Activated CD8-positive, alpha-beta memory T cell treated with anti-CD3 and anti-CD28 coated beads, Interleukin-2, amount 50 U/mL, for 1 hour (primary cell): ENCODE measurements at regions not wholly inside any gene's neighbourhood (a gene's known extent, or its start where the extent isn't known, plus 50 kb on each side); places are given as distances from the start of the nearest gene placed in this dataset.
"Not testable (repeated sequence)": the region's sequence is repeated elsewhere in the genome, so short reads cannot be mapped to it uniquely, and the experiment has no call there.

ENCODE experiments used
- DNase-seq: peaks from one replicate; pipeline ENCODE4 v3.0.0-alpha.2; 2020; ENCODE audit errors: extremely low read depth

DNA sequence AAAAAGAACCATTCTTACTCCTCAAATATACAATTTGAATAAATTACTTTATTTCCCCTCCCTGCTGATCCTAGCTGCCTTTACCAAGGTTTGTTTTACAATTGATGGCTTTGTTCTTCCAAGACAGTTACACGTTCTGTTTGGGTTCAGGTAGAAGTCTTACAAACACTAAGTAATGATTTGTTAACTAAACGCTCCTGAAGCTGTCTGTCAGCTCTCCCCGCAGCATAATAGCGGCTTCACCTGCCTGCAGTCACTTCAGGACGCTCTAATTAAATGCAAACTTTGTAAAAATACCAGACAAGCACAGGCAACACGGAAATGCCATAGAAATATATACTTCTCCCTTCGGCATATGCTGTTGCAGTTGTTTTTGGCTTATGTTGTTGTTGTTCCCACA lies 176.4 kb upstream of the MDFIC2 start:
- no peak for DNase-seq

DNA sequence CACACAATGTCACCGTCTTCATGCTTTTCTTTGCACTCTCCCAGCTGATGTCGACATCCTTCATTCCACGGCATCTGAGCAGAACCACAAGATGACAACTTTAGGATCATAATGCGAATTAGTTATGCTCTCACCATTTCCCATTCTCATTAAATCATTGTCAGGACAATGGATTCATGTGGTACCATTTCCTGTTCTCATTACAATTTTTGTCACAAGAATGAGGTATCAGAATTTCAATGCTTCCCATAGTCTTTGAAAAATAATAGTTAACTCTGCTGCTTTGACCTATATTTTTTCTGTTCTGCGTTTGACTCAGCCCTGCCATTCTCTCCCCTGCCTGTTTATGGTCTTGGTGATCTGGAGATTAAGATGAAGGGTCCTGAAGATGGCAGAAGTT lies 175.7 kb upstream of the MDFIC2 start:
- no peak for DNase-seq

DNA sequence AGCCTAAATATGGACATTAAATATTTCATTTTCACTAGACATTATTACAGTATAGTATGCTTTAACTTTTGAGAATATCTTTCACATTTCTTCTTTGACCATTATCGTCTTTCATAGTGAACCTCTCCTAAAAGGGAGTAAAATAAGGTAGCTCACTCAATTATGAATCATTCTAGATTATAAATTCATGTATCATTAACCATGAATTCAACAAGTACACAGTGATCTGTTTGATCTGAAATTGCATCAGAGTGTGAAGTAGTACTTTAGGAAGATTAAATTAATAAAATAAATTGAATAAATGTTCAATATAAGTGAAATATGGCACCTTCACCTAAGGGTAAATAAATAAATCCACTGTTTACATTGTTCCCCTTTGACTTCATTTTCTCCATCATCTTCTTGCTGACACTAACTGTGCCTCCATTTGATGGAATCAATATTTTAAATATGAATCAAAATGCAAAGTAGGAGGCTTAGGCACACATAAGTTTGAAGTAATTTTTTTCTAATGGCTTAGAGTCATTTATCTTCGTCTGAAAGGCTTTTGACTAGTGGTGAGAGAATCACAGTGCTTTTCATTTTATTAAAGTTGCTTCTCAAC lies 174.1 kb upstream of the MDFIC2 start:
- no peak for DNase-seq

DNA sequence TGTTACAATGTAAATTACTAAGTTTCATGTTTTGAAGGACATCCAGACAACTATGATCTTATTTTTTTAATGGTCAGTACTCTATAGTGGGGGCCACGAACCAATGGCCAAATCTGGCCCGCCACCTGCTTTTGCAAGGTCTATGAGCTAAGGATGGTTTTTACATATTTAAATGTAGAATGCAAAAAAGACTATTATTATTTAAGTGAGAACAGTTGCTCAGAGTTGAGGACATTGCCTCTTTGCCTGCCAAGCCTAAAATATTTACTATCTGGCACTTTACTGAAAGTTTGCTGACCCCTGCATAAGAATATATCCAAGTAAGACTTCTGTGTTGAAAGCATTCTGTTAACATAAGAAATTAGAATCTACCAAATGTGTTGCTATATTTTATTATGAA lies 163.7 kb upstream of the MDFIC2 start:
- no peak for DNase-seq

DNA sequence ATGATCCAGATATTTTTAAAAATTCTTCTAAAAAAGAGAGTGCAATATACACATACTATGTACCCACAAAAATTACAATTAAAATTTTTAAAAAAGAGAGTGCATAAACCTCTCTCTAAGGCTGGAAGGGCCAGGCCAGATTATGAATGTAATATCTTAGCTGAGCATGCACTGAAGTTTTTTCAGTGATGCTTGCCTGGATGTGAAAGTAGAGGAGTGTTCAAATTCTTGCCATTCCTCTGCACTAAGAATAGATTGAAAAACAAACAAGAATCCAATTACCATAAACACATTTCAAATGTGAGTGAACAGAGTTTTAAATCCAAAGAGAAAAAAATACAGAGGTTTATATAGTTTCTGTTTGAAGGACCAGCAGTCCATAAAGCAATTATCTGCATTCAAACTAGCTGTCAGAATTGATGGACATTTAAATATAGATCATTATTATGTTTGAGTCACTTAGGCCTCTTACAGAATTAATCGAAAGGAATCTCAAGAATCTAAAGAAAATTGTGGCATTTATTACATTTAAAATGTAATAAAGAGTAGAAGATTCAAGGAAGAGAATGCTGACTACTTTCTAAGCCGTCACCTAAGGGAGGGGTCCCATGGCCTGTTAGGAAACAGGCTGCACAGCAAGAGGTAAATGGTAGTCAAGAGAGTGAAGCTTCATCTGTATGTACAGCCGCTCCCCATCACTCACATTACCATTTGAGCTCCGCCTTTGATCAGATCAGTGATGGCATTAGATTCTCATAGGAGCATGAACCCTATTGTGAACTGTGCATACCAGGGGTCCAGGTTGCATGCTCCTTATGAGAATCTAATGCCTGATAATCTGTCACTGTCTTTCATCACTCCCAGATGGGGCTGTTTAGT lies 159.3 kb upstream of the MDFIC2 start:
- no peak for DNase-seq

DNA sequence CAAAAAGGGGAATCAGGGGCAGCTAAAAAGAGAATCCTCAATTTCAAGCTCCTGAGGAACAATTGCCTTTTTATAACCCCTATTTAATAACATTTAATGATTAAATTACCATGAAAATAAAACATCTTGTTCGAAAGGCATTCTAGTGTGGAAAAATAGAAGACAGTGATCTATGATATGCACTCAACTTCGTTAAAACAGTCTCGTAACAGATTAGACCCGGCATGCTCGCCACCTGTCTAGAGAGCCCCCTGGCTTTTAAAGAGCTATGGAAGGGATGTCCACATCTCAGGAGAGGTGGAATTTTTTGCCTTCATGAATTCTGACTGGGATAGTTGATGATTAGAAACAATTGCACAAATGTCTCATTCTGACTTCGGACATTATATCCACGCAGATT lies 153.7 kb upstream of the MDFIC2 start:
- DNase-seq: no peak

DNA sequence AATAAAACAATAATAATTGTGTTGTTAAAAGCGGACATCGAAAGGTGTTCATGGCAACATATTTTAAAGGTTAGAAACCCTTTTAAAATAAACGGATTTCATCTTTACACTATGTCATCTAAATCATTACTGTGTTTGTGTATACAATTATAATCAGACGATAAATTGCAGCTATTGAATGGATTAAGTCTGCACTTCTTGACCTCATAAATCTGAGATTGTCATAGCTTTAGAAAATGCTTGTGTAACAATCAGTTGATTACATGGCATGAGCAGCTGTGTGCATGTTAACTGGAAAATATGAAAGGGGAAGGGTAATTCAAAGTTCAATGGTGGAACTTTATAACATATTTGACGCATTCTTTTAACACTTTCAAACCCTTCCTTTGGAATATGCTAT lies 152.4 kb upstream of the MDFIC2 start:
- DNase-seq: no peak

DNA sequence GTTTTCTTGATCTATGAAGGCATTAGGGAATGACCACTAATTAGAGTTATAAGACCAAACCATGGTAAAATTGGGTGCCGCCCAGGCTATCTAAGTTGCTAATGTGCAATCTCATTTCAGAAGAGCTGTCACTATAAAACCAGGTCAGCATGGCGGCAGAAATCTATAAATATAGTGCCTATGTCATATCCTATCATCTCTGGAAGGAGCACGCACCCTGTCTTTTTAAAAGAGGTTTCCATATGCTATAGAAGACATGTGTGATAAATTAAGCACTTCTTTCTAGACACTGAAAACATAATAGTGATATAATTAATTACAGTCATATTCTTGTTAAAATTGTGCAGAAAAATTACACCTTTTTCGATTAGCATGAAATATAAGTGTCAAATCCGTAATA lies 152.0 kb upstream of the MDFIC2 start:
- no peak for DNase-seq

DNA sequence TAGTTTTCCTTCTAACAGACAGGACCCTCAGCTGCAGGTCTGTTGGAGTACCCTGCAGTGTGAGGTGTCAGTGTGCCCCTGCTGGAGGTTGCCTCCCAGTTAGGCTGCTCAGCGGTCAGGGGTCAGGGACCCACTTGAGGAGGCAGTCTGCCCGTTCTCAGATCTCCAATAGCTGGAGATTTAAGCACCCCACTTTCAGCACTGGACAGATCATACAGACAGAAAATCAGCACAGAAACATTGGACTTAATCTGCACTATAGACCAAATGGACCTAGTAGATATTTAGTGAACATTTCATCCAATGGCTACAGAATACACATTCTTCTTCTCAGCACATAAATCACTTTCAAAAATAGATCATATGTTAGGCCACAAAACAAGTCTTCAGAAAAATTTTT lies 137.8 kb upstream of the MDFIC2 start:
- not testable (repeated sequence) for DNase-seq

DNA sequence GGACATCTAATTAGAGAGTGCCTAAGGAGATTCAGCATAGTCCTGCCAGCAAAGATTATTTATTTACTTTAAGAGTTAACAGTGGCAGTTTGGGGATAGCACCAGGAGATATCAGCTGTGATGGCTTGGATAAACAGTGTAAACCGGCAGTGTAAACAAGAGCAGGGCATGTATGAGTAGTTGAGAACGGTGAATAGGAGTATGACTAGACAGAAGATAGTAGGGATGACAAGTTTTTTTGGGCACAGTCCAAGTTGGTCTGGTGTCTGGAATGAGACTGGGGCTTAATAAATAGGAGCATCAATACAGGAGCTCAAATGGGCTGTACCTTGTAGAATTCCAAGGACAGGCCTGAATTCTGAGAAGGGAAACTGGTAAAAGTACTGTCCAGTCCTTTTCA lies 123.0 kb upstream of the MDFIC2 start:
- not testable (repeated sequence) for DNase-seq

DNA sequence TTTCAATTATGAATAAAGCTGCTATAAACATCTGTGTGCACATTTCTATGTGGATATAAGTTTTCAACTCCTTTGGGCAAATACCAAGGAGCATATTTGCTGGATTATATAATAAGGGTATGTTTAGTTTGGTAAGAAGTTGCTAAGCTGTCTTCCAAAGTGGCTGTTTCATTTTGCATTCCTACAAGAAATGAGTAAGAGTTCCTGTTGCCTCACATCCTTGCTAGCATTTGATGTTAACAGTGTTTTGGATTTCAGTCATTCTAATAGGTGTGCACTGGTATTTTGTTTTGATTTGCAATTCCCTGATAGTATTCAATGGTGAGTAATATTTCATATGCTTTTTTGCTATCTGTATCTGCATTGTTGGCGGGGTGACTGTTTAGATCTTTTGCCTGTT lies 120.7 kb upstream of the MDFIC2 start:
- DNase-seq: no peak

DNA sequence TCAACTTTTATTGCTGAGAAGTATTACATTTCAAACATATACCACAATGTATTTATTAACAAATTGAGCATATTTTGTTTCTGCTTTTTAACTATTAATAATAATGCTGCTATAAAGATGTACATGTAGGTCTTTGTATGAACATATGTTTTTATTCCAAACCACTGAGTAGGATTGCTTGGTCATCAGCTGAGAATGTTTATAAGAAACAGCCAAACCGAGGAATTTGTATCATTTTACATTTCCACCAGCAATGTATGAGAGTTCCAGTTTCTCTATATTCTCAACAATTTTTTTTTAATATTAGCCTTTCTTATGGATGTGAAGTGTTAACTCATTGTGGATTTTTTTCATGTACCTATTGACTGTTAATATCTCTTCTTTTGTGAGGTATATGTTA lies 119.5 kb upstream of the MDFIC2 start:
- DNase-seq: no peak

DNA sequence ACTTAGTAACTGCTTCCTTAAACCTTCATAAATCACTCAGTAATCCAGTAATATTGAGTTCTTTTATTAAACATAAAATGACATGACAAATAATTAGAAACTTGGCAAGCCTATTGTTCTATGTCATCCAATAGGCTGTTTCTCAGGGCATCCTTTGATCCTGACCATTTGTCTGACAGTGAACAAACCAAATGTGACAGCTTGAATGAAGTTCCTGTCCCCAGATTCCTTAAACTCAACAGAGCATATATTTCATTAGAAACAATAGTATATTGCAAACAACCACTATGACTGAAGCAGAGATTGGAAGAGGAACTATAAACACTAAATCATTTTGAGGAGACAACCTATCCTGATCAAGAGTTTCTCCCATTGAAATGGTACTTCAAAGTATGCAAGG lies 113.6 kb upstream of the MDFIC2 start:
- no peak for DNase-seq

DNA sequence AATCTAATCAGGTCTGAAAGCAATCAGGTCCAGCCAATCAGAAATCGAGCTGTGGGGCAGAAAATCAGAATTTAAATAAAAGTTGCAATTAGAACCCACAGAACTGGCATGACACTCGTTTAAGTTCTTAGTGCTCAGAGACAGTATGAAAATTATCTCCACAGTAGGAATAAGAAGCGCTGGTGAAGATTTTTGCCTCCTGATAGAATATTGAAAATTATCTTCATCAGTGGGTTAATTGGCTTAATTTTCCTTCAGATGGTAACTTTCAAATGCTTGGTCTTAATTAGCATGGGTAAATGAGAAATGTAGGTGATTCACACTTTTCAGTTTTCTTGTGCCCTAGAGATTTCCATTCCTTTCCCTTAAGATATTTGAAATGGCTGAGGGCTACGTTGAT lies 109.1 kb upstream of the MDFIC2 start:
- no peak for DNase-seq

DNA sequence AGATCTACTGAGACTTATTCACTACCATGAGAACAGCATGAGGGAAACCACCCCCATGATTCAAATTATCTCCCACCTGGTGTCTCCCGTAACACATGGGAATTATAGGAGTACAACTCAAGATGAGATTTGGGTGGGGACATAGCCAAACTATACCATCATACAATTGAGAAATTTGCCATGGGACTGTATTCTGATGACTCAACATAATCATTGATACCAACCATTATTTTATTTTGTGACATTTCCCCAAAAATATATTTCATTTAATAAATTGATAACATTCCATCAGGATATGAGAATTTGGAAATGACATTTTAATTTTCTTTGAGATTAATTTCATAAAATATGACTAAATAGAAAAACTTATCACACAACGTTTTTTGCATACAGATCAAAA lies 96.6 kb upstream of the MDFIC2 start:
- DNase-seq: no peak

DNA sequence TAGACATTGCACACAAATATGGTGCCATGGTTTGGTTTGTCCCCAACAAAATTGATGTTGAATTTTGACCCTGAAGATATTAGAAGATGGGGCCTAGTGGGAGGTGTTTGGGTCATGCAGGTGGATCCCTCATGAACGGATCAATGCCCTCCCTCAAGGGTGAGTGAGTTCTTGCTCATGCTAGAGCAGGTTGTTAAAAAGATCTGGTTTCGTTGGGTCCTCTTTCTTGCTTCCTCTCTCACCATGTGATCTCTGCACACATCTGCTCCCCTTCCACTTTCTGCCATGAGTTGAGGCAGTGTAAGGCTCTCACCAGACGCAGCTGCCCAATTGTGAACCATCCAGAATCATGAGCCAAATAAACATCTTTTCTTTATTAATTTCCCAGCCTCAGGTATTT lies 87.8 kb upstream of the MDFIC2 start:
- no peak for DNase-seq

DNA sequence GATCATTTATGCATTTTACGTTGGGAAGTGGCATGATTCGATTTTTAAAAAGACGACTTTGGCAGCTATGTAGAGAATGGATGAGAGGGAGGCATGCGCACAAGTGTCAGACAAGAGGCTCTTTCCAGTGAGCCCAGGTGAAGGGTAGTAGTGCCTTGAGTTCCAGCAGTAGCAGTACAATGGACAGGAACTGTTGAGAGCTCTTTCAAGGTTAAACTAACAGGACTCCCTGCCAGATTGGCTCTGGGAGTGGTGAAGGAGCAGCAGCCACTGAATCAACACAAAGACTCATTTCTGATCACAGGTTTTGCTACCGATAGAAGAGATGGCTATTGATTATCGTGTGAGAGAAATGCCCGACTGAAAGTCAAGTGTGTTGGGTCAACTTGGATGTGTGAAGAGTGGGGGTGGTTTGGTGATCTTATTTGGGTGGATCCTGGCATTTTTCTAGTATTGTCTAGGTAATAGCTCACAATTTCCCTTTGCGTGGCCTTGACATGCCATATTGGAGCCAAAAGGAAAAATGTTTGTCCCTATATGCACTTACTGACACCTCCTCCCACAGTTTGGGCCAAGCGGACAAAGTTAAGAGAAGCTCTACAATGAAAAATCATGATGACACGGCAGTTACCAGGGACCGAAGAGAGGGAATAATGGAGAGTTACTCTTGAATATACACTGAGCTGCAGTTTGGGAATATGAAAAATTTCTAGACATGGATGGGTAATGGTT lies 81.6 kb upstream of the MDFIC2 start:
- DNase-seq: no peak

DNA sequence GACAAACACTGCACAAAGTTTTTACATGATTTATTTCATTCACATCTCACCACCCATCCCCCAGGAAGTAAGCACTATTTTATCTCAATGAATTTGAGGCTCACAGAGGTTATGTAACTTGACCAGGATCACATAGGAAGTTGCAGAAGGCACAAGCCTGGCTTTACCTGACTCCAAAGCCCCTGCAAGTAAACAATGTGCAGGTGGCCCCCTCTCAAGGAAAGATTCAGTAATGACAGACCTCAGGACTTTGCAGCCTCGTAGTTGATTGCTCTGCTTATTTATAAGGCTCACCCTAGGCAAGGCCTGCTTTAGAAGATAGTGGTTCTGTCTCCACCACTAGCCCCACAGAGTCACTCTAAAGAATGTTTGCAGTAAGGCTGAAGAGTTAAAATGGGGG lies 79.8 kb upstream of the MDFIC2 start:
- no peak for DNase-seq

DNA sequence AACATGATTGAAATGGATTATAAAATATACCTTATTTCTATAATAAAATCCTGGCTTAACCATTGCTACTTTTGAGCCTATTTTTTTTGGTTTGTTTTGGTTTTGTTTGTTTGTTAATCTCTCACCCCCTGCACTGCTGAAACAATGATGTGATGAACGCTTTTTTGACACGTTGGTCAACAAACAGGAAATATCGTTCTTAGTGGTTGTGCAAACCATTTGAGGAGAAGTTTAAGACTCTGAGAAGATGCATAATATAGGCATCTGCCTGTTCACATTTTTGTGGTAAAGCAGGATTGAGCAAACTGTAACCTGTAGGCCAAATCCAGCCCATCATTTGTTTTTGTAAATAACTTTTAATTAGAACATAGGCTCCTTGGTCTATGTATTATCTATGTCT lies 75.5 kb upstream of the MDFIC2 start:
- DNase-seq: no peak

DNA sequence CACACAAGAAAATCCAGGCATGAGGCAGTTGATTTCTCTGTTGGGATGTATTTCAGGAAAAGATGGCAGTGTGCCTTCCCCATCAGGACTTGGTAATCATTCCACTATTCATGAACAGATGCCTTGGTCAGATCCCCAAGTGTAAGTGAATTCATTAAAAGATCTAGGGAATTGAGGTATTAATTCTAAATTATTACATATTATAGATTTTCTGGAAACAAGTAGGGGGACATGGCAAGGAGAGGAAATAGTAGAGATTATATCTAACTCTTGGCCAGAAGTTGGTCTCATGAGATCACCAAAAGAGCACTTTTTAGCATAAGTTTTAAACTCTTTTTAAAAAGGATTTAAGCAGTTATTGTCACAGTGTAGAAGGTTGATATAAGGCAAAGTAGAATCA lies 74.4 kb upstream of the MDFIC2 start:
- no peak for DNase-seq

DNA sequence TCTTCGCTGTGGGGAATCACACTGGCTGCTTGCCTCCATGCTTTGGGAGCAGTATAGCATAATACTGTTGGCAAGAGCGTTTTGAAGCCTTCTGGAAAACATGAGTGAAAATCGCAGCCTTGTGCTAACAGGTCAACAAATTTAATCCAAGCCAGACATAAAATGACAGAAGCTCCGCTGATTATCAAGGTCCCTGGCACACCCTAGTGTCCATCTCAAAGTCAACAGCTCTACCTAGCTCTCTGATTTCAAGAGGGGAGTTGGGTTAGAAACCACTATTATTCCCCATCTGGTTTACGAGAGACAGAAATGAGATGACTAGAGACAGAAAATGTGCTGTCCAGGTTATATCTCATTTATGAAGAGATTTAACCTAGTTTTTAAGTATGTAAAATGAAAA lies 73.6 kb upstream of the MDFIC2 start:
- DNase-seq: no peak

DNA sequence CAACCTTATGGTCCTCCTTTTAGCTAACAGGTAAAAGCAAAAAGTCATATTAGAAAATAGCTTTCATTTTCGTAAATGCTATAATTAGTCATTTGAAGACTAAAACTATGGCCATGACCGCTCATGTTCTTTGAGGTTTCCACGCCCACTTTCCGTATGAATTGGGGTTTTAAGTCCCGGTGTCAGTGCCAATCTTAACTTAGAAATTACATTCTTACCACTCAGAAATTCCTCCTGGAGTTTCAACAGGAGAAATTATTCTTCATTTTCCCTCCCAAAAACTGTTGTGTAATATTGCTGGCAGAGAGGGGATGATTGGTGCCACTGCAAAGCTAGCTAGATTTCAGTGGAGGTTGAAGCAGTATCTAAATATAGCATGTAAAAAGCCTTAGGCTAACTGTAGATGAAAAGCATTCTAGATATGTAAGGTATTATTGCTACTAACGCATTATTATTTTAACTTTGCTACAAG lies 71.0 kb upstream of the MDFIC2 start:
- DNase-seq: no peak

DNA sequence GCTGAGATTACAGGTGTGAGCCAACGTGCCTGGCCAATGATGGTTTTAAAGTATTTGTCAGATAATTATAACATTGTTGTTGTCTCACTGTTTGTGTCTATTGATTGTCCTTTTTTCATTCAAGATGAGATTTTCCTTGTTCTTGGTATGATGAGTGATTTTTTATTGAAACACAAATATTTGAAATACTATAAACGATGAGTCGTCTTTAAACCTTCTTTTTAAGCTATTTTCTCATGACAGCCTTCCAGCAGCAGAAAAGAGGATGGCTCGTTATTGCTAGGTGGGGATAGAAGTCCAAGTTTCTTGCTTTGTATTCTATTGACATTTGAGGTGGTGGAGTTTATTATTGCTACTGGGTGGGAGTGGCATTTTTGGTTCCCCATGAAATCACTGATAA lies 61.7 kb upstream of the MDFIC2 start:
- no peak for DNase-seq
